ENCODE measurements at regions not wholly inside any gene's neighbourhood (a gene's known extent, or its start where the extent isn't known, plus 50 kb on each side); places are given as distances from the start of the nearest gene placed in this dataset.

- no peak overlapping the region for H4K8ac ChIP-seq (replicated peaks; ENCODE audit: insufficient read length, low read depth, low read length)
- no peak overlapping the region for H2BK20ac ChIP-seq (ENCODE audit: low read depth, low read length, poor library complexity, severe bottlenecking)
- no peaks in the 10 kb centered on the region for H3K79me1 ChIP-seq (ENCODE audit: insufficient read depth, low read depth, low read length, poor library complexity, severe bottlenecking)
- H3K23me2 ChIP-seq (ENCODE audit: insufficient read length, low read depth, low read length, poor library complexity, severe bottlenecking) = no peaks in the 10 kb centered on the region
- H3K79me2 ChIP-seq (ENCODE audit: insufficient read depth, low read length) = no peaks in the 10 kb centered on the region
- no peaks in the 10 kb centered on the region for H3K4me1 ChIP-seq (ENCODE audit: insufficient read depth, low read length)
- Mint-ChIP-seq H3K4me3 (no peak overlapping the region), H3K27ac (no peak overlapping the region), H3K27me3 (ENCODE audit: low read depth) (no peaks in the 10 kb centered on the region), H3K4me1 (no peaks in the 10 kb centered on the region), H3K9me3 (no peaks in the 10 kb centered on the region), H3K36me3 (ENCODE audit: insufficient read depth in 1 of 3, low read depth in 3 of 3) (no peaks in the 10 kb centered on the region)
- TF ChIP-seq, protein P1, sequence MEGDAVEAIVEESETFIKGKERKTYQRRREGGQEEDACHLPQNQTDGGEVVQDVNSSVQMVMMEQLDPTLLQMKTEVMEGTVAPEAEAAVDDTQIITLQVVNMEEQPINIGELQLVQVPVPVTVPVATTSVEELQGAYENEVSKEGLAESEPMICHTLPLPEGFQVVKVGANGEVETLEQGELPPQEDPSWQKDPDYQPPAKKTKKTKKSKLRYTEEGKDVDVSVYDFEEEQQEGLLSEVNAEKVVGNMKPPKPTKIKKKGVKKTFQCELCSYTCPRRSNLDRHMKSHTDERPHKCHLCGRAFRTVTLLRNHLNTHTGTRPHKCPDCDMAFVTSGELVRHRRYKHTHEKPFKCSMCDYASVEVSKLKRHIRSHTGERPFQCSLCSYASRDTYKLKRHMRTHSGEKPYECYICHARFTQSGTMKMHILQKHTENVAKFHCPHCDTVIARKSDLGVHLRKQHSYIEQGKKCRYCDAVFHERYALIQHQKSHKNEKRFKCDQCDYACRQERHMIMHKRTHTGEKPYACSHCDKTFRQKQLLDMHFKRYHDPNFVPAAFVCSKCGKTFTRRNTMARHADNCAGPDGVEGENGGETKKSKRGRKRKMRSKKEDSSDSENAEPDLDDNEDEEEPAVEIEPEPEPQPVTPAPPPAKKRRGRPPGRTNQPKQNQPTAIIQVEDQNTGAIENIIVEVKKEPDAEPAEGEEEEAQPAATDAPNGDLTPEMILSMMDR (conservative IDR thresholded peaks at IDR 0.05) = no peak
- H3K9ac ChIP-seq (ENCODE audit: extremely low read depth, insufficient read length, low read length) = no peak overlapping the region
- no peak for DNase-seq
- H3T11ph ChIP-seq (ENCODE audit: low read length) = no peak overlapping the region
- H3K23ac ChIP-seq (ENCODE audit: insufficient read length, low read depth, low read length) = no peak overlapping the region
- no peak overlapping the region for H3K4ac ChIP-seq (ENCODE audit: low read depth, low read length)
- no peak overlapping the region for H2AFZ ChIP-seq (ENCODE audit: low read length)
- no peak overlapping the region for H2BK12ac ChIP-seq (ENCODE audit: insufficient read length, low read depth, low read length)
- no peak overlapping the region for H4K5ac ChIP-seq (ENCODE audit: insufficient read length, low read depth, low read length)
- no peak overlapping the region for H2BK120ac ChIP-seq (ENCODE audit: low read depth, low read length, poor library complexity, severe bottlenecking)
- no peak overlapping the region for H3K56ac ChIP-seq (ENCODE audit: insufficient read length, low read depth, low read length)
- no peak overlapping the region for H2BK5ac ChIP-seq (ENCODE audit: insufficient read length, low read length)
- no peak overlapping the region for H3K14ac ChIP-seq (ENCODE audit: insufficient read depth, low read length)
- no peak overlapping the region for H2AK5ac ChIP-seq (ENCODE audit: insufficient read length, low read length)
- H3K27me3 ChIP-seq (ENCODE audit: insufficient read depth, low read length) = no peaks in the 10 kb centered on the region
- H2BK15ac ChIP-seq (ENCODE audit: low read depth, low read length) = no peak overlapping the region
- H4K91ac ChIP-seq (ENCODE audit: insufficient read length, low read depth, low read length) = no peak overlapping the region
- no peak overlapping the region for H3K4me2 ChIP-seq (ENCODE audit: insufficient read depth, insufficient read length, low read length)
- no peaks in the 10 kb centered on the region for H3K9me3 ChIP-seq (ENCODE audit: control insufficient read depth, low read depth, low read length)
- no peak overlapping the region for H3K27ac ChIP-seq (ENCODE audit: insufficient read length, low read depth, low read length)
- no peaks in the 10 kb centered on the region for H4K20me1 ChIP-seq (ENCODE audit: control insufficient read depth, insufficient read depth, insufficient read length)
- H3K18ac ChIP-seq (ENCODE audit: insufficient read length, low read depth, low read length) = no peak overlapping the region
Observed at GRCh38 chr1:95183952-95184351, 50.1 kb upstream of the RWDD3 start.
